Jurkat, Clone E6-1 (cell line): ENCODE measurements at regions not wholly inside any gene's neighbourhood (a gene's known extent, or its start where the extent isn't known, plus 50 kb on each side); places are given as distances from the start of the nearest gene placed in this dataset.
A peak's percentile ranks its signal among the peaks of the same experiment; 100 is the strongest.

Experiments used
- DNase-seq: peaks from one replicate; pipeline ENCODE4 v3.0.0-alpha.2; 2011; ENCODE audit warnings: low read depth, low spot score
- H3K4me3 ChIP-seq: 2 replicates; pipeline ENCODE4 v1.5.1; 2011; ENCODE audit warnings: mild to moderate bottlenecking, low read length, control low read depth, moderate library complexity

DNA sequence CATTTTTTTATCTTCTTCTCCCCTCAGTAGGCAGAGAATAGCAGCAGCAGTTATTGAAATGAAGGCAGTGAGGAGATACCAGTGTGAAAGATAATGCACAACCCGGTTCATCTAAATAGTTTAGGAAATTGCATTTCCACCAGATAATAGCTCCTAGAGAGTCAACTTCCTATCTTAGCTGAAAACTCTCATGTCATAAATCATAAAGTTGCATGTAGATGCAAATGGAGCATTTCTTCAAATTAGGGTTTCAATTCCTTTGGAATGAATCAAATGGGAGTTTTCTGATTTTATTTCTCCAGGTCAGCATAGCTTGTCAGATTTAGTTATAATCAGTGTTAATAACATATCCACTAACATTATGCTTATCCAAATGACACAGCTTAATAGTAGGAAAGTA lies 335.3 kb downstream of the CNTNAP4 start:
- no peak overlapping the region for H3K4me3 ChIP-seq
- DNase-seq: no peak

DNA sequence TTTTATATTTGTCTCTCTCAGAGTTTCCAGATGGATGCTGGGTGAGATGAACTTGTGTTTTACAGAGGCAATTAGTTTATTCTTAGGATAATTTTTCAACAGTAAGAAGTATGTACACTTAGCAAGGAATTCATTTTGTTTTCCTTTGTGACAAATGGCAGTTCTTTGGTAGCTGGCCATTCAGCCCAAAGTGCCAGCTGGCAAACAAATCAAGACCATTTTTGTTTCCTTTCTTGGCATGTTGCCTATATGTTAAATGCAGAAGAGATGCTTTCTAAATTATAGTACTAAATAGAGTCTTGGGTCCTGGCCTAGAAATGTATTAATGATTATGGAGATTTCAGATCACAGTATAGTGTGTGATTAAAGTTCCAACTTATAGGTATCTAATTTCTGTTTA lies 337.1 kb downstream of the CNTNAP4 start:
- no peak for DNase-seq
- no peak overlapping the region for H3K4me3 ChIP-seq

DNA sequence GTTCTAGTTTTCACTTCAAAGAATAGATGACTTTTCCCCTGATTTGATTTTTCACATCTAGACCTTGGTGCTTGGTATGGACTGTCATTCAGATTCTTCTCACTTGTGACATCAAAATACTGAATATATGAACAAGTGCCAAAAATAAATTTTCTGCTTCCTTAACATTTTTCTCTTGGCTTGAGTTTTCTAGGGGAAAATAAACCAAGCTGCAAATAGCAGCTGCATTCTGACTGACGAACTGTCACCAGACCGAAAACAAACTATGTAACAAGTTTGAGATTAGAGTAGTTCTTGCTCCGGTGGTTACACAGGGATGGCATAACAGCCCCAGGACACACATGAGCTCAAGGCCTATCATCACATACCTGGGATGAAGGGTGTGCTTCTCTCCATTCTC lies 345.7 kb downstream of the CNTNAP4 start:
- DNase-seq: no peak
- H3K4me3 ChIP-seq: no peak overlapping the region

- H3K4me3 ChIP-seq: no peak overlapping the region
- no peak for DNase-seq
Observed at GRCh38 chr16:76634847-76635697, 357.9 kb downstream of the CNTNAP4 start.

DNA sequence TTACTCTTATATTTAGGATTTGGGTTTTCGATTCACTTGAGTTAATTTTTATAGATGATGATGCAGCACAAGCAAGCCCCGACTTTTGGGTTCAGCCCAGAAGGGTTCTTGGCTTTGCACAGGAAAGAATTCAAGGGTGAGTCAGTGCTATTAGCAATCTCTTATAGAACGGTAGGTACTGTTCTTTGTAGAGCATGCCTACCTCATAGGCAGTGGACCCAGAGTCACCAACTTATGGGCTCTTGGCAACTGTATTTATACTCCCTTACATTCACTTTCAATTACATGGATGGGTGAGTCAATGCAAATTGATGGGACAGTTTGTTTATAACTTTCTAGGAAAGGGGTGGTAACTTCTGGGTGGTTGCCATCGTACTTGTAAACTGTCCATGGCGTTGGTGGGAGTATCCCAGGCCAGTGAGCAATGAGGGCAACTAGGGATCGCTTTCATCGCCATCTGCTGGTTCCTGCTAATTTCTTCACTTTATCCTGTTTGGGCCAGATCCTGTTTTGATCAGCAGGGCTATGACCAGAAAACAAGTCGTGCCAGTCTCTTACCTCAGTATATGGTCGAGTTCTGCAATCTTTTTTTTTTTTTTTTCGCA lies 362.6 kb downstream of the CNTNAP4 start:
- no peak for DNase-seq
- H3K4me3 ChIP-seq: no peak overlapping the region

GRCh38 chr16:76650582-76650981 lies 373.4 kb downstream of the CNTNAP4 start:
- no peak for DNase-seq
- H3K4me3 ChIP-seq: no peak overlapping the region

DNA sequence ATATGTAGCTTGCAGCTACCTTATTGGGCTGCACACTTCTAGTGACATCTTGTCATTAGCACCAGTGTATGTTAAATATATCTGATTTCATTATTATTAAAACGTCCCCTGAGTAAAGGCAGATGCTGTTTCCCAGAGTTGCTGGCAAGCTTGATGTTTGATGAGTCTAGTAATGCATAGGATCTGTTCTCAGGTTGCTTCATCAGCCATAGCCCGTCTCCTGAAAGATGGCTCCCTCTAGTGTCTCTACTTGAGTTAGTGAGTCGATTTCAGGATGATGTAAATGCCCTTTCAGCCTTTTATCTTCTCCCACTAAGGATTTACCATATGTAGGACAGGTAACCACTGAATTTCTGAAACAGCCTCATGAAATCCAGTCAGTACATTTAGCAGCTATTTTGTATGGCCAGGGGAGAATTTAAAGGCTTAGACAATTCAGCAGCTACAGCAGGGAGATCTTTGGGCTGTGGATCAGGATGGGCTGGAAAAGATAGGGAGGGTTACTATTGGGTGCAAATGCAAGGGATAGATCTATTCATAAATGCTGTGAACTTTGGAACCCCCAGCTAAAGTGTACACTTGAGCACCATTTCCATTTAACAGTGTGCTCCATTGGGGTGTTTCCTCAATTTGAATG lies 376.3 kb downstream of the CNTNAP4 start:
- H3K4me3 ChIP-seq: no peak overlapping the region
- DNase-seq: peak; percentile 42

DNA sequence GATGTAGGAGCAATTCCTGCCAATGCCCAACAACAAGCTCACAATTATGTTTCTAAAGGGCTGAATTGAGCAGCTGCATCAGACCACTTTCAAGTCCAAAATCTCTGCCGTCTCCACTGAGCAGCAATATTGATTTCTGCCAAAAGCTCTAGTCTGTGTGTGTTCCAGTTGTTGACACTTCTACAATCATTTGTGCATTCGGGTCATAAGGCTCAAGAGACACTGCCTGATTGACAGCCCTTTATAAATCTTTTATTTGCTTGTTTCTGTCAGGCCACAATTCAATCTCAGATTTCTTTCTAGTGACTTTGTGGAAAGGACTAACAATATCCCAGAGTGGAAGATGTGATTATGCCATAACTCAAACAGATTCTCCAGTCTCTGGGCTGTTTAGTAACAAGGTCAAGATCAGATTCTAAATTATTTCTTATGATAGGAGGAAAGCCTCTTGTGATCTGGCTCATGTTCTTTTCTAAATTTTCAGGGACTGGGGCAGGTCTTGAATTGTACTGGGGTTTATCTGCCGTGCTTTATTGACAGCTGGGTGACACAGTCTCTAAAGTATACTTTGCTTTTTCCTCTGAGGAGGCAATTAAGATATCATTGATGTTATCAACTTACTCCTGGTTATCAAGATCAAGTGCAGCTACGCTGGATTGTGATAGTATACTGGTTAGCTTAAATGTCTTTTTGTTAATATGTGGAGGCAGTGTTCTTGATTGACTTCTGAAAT lies 377.1 kb downstream of the CNTNAP4 start:
- H3K4me3 ChIP-seq: no peak overlapping the region
- DNase-seq: no peak

- DNase-seq: no peak
- H3K4me3 ChIP-seq: no peak overlapping the region
Observed at GRCh38 chr16:76656994-76657393, 379.8 kb downstream of the CNTNAP4 start.

GRCh38 chr16:76661691-76662235 lies 384.6 kb downstream of the CNTNAP4 start:
- no peak for DNase-seq
- no peak overlapping the region for H3K4me3 ChIP-seq

- DNase-seq: no peak
- no peak overlapping the region for H3K4me3 ChIP-seq
Observed at GRCh38 chr16:76665571-76666275, 388.5 kb downstream of the CNTNAP4 start.

DNA sequence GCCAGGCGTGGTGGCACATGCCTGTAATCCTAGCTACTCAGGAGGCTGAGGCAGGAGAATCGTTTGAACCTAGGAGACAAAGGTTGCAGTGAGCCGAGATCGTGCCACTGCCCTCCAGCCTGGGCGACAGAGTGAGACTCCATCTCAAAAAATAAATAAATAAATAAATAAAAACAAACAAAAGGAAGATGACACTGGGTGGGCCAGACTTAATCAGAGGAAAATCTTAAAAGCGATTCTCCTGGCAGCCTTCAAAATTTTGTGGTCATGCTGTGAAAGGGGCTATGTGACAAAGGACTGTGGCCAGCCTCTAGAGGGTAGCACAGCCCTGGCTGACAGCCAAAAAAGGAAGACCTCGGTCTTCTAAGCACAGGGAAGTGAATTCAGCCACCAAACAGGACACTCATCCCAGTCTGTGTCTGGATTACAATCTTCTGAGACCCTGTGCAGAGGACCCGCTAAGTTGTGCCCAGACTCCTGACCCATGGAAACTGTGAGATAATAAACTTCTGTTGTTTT lies 391.1 kb downstream of the CNTNAP4 start:
- H3K4me3 ChIP-seq: no peak overlapping the region
- DNase-seq: no peak

DNA sequence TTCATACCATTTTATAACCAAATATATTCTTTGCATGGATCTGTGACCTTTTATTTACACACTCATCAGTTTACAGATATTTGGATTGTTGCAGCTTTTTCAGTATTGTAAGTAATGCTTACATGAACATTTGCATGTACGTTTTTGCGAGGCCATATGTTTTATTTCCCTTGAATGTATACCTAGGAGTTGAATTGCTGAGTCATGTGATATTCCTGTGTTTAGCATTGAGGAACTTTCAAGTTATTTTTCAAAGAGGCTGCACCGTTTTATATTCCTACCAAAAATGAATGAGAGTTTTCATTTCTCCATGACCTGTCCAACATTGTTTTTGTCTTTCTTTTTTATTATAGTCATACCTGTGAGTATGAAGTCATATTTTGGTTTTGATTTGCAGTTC lies 392.1 kb downstream of the CNTNAP4 start:
- H3K4me3 ChIP-seq: no peak overlapping the region
- no peak for DNase-seq

DNA sequence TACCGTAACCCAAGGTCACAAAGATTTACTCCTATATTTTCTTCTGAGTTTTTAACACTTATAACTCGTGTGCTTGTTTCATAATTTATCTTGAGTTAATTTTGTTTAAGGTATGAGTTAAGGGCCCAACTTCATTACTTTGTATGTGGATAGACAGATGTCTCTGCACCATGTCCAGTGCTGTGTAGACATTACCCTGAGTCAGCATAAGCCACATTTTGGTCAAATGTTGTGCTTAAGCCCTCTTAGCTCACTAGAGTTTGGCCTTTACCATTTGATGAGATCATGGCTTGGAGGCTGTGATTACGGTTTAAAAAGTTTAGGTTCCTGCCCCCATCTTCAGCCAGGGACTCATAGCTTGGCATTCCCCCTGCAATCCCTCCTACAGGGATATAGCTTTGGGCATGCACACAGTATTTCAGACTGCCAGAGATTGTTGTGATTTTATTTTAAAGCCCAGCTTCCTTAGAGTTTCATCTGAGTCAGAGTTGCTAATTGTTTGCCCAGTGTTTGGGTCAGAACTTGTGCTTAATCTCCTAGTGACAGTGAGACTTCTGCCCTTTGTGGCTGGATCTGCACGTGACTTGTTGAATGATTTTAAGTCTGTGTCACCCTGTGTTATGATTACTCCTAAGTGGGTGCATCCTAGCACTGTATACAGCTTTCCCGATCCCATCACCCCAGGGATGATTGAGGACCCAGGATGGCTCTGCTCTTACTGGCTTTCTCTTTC lies 393.1 kb downstream of the CNTNAP4 start:
- DNase-seq: no peak
- no peak overlapping the region for H3K4me3 ChIP-seq

DNA sequence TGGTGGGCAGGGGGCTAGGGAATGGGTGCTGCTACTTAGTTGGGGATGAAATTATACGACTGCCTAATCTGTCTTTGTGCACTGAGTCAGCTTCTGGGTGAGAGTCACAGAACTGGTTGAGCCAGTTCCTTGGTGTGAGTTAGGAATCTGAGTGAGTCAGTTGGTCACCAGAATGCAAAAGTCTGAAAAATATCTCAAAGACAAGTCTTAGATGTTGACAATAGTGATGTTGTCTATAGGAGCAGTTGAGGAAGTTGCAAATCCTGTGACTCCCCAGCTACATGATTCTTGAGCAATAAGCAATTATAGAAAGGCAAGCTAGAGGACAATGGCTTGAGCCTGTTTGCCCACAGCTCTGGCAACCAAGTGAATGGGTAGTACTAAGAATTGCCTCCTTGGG lies 399.2 kb downstream of the CNTNAP4 start:
- H3K4me3 ChIP-seq: no peak overlapping the region
- no peak for DNase-seq

DNA sequence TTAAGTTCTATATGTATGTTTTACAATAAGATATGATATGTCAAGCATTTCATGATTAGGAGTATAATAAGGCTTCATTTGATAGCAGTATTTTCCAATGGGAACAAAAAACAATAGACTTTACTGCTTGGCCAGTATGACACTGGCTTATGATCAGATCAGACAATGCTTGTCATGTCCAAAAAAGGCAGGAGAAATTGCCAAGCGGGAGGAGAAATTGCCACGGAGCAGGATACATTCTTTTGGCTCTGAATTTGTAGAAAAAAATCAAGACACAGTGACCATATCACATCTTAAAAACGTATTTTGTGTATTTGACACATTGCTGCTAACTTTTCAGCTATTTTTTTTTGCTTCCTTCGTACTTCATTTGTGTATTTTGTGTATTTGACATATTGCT lies 404.1 kb downstream of the CNTNAP4 start:
- no peak overlapping the region for H3K4me3 ChIP-seq
- DNase-seq: no peak

- DNase-seq: no peak
Observed at GRCh38 chr16:76683051-76683450, 405.9 kb downstream of the CNTNAP4 start.

DNA sequence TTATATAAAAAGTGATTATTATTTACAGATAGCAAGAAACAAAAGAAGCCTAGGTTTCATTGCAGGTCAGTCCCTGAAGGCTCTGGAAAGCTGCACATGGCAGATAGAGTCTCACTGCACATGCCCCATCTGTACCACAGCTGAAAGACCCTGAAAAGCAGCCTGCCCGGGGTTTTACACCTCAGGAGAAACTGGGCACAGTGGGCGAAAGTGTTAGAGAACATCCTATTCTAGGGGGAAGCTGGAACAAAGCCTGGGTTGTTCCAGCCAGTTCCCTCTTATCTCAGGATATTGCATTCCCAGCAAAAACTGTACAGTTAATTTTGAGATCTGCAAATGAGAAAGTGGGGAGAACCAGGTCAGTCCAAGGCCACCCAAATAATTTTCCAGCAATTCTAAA lies 419.7 kb downstream of the CNTNAP4 start:
- no peak for DNase-seq
- no peak overlapping the region for H3K4me3 ChIP-seq

More at GRCh38 chr16:76683051-76683450, 405.9 kb downstream of the CNTNAP4 start:
- H3K4me3 ChIP-seq: no peak overlapping the region
